ENCODE measurements at regions not wholly inside any gene's neighbourhood (a gene's known extent, or its start where the extent isn't known, plus 50 kb on each side); places are given as distances from the start of the nearest gene placed in this dataset.
"Not testable (repeated sequence)": the region's sequence is repeated elsewhere in the genome, so short reads cannot be mapped to it uniquely, and the experiment has no call there.

DNA sequence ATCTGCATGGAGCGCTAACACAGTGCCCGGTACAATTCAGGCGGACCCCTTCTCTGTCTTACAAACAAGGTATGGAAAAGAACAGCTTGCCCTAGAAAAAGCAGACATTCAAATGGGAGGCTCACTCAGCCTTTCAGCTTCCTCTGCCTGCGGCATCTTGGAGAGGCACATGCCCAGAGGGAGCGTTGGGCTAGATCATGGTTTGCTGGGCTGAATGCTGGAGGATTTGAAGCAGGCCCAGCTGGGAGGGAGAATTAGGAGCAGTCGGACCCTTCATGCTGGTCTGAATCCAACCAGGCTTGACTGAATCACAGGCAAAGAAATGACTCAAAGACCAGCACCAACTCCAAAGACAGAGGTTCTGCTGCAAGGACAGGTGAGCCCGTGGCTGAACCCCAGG lies 286.7 kb upstream of the FRG1 start:
- not testable (repeated sequence) for H3K4me3 ChIP-seq; H3K27me3 ChIP-seq; H3K9me3 ChIP-seq; H3K27ac ChIP-seq; H3K4me1 ChIP-seq; DNase-seq (ENCODE audit: low spot score in 2 of 2); H3K36me3 ChIP-seq
- 86 to 90% methylated on average over 6 to 7 of the region's 7 CpGs for WGBS, 2 donors

GRCh38 chr4:189654396-189654795 lies 286.3 kb upstream of the FRG1 start:
- H3K4me3 ChIP-seq; H3K27ac ChIP-seq; DNase-seq (ENCODE audit: low spot score in 2 of 2); H3K4me1 ChIP-seq; H3K9me3 ChIP-seq; H3K36me3 ChIP-seq; H3K27me3 ChIP-seq: not testable (repeated sequence)
- 65 to 78% methylated on average over 6 of the region's 9 CpGs for WGBS, 2 donors

DNA sequence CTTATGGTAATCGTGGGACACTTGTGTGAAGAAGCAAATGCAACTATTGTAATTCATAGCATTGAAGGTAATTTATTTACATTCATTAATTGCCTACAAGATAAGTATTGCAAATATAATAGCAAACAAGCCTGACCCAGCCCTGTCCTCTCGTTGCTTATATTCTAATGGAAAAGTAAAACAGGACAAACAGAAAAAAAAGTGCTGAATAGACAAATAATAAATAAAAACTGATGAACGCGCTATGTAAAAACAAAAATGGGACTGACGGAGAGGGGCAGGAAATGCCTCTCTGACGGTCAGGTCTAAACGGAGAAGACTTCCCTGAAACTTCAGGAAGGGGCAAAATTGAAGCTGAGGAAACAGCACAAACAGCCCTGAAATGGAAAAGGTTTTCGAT lies 284.9 kb upstream of the FRG1 start:
- not testable (repeated sequence) for H3K9me3 ChIP-seq; H3K27me3 ChIP-seq; H3K27ac ChIP-seq; H3K4me3 ChIP-seq; H3K36me3 ChIP-seq; H3K4me1 ChIP-seq; DNase-seq (ENCODE audit: low spot score in 2 of 2)
- WGBS, 2 donors = 83 to 91% methylated on average over 5 to 8 of the region's 8 CpGs

- peak in 1 of 2 donors; percentile 49 for DNase-seq (ENCODE audit: low spot score in 2 of 2)
- H3K9me3 ChIP-seq = no peaks in the 10 kb centered on the region
- no peaks in the 10 kb centered on the region for H3K36me3 ChIP-seq
- WGBS, 2 donors = 45 to 59% methylated on average over 7 to 10 of the region's 10 CpGs
- H3K4me3 ChIP-seq = no peak overlapping the region
- H3K4me1 ChIP-seq = no peaks in the 10 kb centered on the region
- H3K27me3 ChIP-seq = no peaks in the 10 kb centered on the region
- TF ChIP-seq EP300 (IDR thresholded peaks at IDR 0.05) (no peak), POLR2A (IDR thresholded peaks at IDR 0.05) (no peak)
- TF ChIP-seq, protein P1, sequence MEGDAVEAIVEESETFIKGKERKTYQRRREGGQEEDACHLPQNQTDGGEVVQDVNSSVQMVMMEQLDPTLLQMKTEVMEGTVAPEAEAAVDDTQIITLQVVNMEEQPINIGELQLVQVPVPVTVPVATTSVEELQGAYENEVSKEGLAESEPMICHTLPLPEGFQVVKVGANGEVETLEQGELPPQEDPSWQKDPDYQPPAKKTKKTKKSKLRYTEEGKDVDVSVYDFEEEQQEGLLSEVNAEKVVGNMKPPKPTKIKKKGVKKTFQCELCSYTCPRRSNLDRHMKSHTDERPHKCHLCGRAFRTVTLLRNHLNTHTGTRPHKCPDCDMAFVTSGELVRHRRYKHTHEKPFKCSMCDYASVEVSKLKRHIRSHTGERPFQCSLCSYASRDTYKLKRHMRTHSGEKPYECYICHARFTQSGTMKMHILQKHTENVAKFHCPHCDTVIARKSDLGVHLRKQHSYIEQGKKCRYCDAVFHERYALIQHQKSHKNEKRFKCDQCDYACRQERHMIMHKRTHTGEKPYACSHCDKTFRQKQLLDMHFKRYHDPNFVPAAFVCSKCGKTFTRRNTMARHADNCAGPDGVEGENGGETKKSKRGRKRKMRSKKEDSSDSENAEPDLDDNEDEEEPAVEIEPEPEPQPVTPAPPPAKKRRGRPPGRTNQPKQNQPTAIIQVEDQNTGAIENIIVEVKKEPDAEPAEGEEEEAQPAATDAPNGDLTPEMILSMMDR (IDR thresholded peaks at IDR 0.05) = no peak
- H3K27ac ChIP-seq = no peak overlapping the region
Measured at GRCh38 chr4:189656641-189657040, 284.0 kb upstream of the FRG1 start.

DNA sequence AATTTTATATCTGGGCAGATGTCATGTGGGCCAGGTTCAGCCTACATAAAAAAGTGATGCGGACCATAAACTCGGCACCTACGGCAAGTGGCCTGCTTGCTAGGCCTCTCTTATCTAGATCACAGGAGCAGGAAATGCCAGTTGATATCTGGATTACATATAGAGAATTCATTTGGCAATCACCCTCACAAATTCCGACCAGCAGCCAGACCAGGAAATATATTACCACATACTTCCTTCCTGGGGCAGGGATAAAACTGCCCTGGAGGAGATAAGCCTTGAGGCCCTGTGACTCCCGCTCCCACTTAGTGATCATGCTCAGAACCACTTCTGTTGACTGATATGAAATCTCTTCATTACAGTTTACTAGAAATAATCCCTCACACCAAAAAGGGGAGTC lies 282.4 kb upstream of the FRG1 start:
- WGBS, 2 donors = 85 to 86% methylated on average over 2 to 5 of the region's 5 CpGs
- not testable (repeated sequence) for H3K36me3 ChIP-seq; H3K4me1 ChIP-seq; H3K27me3 ChIP-seq; H3K27ac ChIP-seq; DNase-seq (ENCODE audit: low spot score in 2 of 2); H3K9me3 ChIP-seq; H3K4me3 ChIP-seq

DNA sequence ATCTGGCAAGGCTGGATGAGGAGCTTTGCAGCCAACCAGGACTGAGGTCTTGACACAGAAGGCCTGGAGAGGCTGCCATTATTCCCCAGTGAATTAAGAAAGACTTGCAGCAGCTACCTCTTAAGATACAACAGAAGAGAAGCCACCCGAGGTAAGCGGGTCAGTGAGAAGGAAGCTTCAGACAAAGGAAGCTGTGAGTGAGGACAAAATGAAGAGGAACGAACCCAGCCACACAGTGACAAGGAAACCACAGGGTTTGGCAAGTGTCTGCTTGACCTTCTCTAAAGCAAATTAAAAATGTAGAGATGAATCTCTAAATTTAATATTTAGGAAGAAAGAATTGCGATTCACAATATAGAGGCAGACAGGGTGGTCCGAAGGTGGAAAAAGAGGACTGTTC lies 281.8 kb upstream of the FRG1 start:
- not testable (repeated sequence) for H3K4me1 ChIP-seq, H3K27ac ChIP-seq
- WGBS, 2 donors = 58 to 76% methylated on average over 5 of the region's 5 CpGs

GRCh38 chr4:189659287-189659686 lies 281.4 kb upstream of the FRG1 start:
- Histone ChIP-seq H3K27ac (no peak overlapping the region), H3K4me1 (no peaks in the 10 kb centered on the region), H3K27me3 (no peaks in the 10 kb centered on the region), H3K36me3 (no peaks in the 10 kb centered on the region), H3K4me3 (no peak overlapping the region), H3K9me3 (no peaks in the 10 kb centered on the region)
- 72 to 98% methylated on average over 5 to 10 of the region's 10 CpGs for WGBS, 2 donors
- no peak for DNase-seq (ENCODE audit: low spot score in 2 of 2)
- TF ChIP-seq EP300 (IDR thresholded peaks at IDR 0.05) (no peak), POLR2A (IDR thresholded peaks at IDR 0.05) (no peak)
- TF ChIP-seq, protein P1 (IDR thresholded peaks at IDR 0.05) = no peak

More for the DNA sequence above, 281.8 kb upstream of the FRG1 start:
- H3K27me3 ChIP-seq; DNase-seq (ENCODE audit: low spot score in 2 of 2); H3K9me3 ChIP-seq; H3K36me3 ChIP-seq; H3K4me3 ChIP-seq: not testable (repeated sequence)

GRCh38 chr4:189660722-189661360 lies 279.8 kb upstream of the FRG1 start:
- 67 to 81% methylated on average over 16 of the region's 16 CpGs for WGBS, 2 donors
- TF ChIP-seq, protein P1 (IDR thresholded peaks at IDR 0.05) = no peak
- TF ChIP-seq POLR2A (IDR thresholded peaks at IDR 0.05) (no peak), EP300 (IDR thresholded peaks at IDR 0.05) (no peak)

More at GRCh38 chr4:189660722-189661360, 279.8 kb upstream of the FRG1 start:
- Histone ChIP-seq H3K4me3 (no peak overlapping the region), H3K36me3 (no peaks in the 10 kb centered on the region), H3K4me1 (no peaks in the 10 kb centered on the region), H3K27me3 (no peaks in the 10 kb centered on the region), H3K27ac (no peak overlapping the region), H3K9me3 (no peaks in the 10 kb centered on the region)
- DNase-seq (ENCODE audit: low spot score in 2 of 2) = no peak
